ENCODE measurements at regions not wholly inside any gene's neighbourhood (a gene's known extent, or its start where the extent isn't known, plus 50 kb on each side); places are given as distances from the start of the nearest gene placed in this dataset.

GRCh38 chr18:61080954-61081528 is 252.2 kb upstream of the CDH20 start:
- no peak for DNase-seq
- no peak for TF ChIP-seq POLR2A (IDR thresholded peaks at IDR 0.05; ENCODE audit: low read length)
- no peak for TF ChIP-seq GATA1 (IDR thresholded peaks at IDR 0.05; ENCODE audit: low read depth, low read length)

GRCh38 chr18:61082976-61083630 is 250.1 kb upstream of the CDH20 start:
- no peak for DNase-seq
- no peak for TF ChIP-seq POLR2A (IDR thresholded peaks at IDR 0.05; ENCODE audit: low read length)
- no peak for TF ChIP-seq GATA1 (IDR thresholded peaks at IDR 0.05; ENCODE audit: low read depth, low read length)

- no peak for DNase-seq
- TF ChIP-seq GATA1 (IDR thresholded peaks at IDR 0.05; ENCODE audit: low read depth, low read length) (no peak), POLR2A (IDR thresholded peaks at IDR 0.05; ENCODE audit: low read length) (no peak)
These were observed 248.2 kb upstream of the CDH20 start for GRCh38 chr18:61085036-61085435.

GRCh38 chr18:61085761-61086160 is 247.5 kb upstream of the CDH20 start:
- TF ChIP-seq GATA1 (IDR thresholded peaks at IDR 0.05; ENCODE audit: low read depth, low read length), result no peak
- TF ChIP-seq POLR2A (IDR thresholded peaks at IDR 0.05; ENCODE audit: low read length), result no peak
- DNase-seq, result no peak

- DNase-seq, result no peak
These were observed 246.6 kb upstream of the CDH20 start for GRCh38 chr18:61086657-61087056.

GRCh38 chr18:61091379-61091778 is 241.9 kb upstream of the CDH20 start:
- TF ChIP-seq POLR2A (IDR thresholded peaks at IDR 0.05; ENCODE audit: low read length) (no peak), GATA1 (IDR thresholded peaks at IDR 0.05; ENCODE audit: low read depth, low read length) (no peak)
- no peak for DNase-seq

More at GRCh38 chr18:61086657-61087056, 246.6 kb upstream of the CDH20 start:
- TF ChIP-seq POLR2A (IDR thresholded peaks at IDR 0.05; ENCODE audit: low read length), result no peak
- no peak for TF ChIP-seq GATA1 (IDR thresholded peaks at IDR 0.05; ENCODE audit: low read depth, low read length)

- DNase-seq, result no peak
- no peak for TF ChIP-seq POLR2A (IDR thresholded peaks at IDR 0.05; ENCODE audit: low read length)
These were observed 239.3 kb upstream of the CDH20 start for GRCh38 chr18:61093965-61094364.

GRCh38 chr18:61096226-61096625 is 237.0 kb upstream of the CDH20 start:
- no peak for TF ChIP-seq POLR2A (IDR thresholded peaks at IDR 0.05; ENCODE audit: low read length)
- no peak for TF ChIP-seq GATA1 (IDR thresholded peaks at IDR 0.05; ENCODE audit: low read depth, low read length)
- no peak for DNase-seq

- TF ChIP-seq POLR2A (IDR thresholded peaks at IDR 0.05; ENCODE audit: low read length) (no peak), GATA1 (IDR thresholded peaks at IDR 0.05; ENCODE audit: low read depth, low read length) (no peak)
- no peak for DNase-seq
These were observed 226.1 kb upstream of the CDH20 start for GRCh38 chr18:61107113-61107512.

GRCh38 chr18:61108706-61109105 is 224.5 kb upstream of the CDH20 start:
- no peak for DNase-seq

GRCh38 chr18:61123309-61123708 is 209.9 kb upstream of the CDH20 start:
- DNase-seq, result no peak
- TF ChIP-seq POLR2A (IDR thresholded peaks at IDR 0.05; ENCODE audit: low read length) (no peak), GATA1 (IDR thresholded peaks at IDR 0.05; ENCODE audit: low read depth, low read length) (no peak)

More at GRCh38 chr18:61108706-61109105, 224.5 kb upstream of the CDH20 start:
- no peak for TF ChIP-seq POLR2A (IDR thresholded peaks at IDR 0.05; ENCODE audit: low read length)
- no peak for TF ChIP-seq GATA1 (IDR thresholded peaks at IDR 0.05; ENCODE audit: low read depth, low read length)

- no peak for DNase-seq
- TF ChIP-seq POLR2A (IDR thresholded peaks at IDR 0.05; ENCODE audit: low read length) (no peak), GATA1 (IDR thresholded peaks at IDR 0.05; ENCODE audit: low read depth, low read length) (no peak)
These were observed 205.3 kb upstream of the CDH20 start for GRCh38 chr18:61127714-61128467.

GRCh38 chr18:61129001-61129400 is 204.2 kb upstream of the CDH20 start:
- DNase-seq, result no peak
- TF ChIP-seq POLR2A (IDR thresholded peaks at IDR 0.05; ENCODE audit: low read length), result no peak
- no peak for TF ChIP-seq GATA1 (IDR thresholded peaks at IDR 0.05; ENCODE audit: low read depth, low read length)

GRCh38 chr18:61132031-61132430 is 201.2 kb upstream of the CDH20 start:
- no peak for TF ChIP-seq POLR2A (IDR thresholded peaks at IDR 0.05; ENCODE audit: low read length)
- TF ChIP-seq GATA1 (IDR thresholded peaks at IDR 0.05; ENCODE audit: low read depth, low read length), result no peak
- no peak for DNase-seq

- DNase-seq, result no peak
- TF ChIP-seq GATA1 (IDR thresholded peaks at IDR 0.05; ENCODE audit: low read depth, low read length) (no peak), POLR2A (IDR thresholded peaks at IDR 0.05; ENCODE audit: low read length) (no peak)
These were observed 199.4 kb upstream of the CDH20 start for GRCh38 chr18:61133783-61134182.
